IMR-90 (cell line): ENCODE measurements at regions not wholly inside any gene's neighbourhood (a gene's known extent, or its start where the extent isn't known, plus 50 kb on each side); places are given as distances from the start of the nearest gene placed in this dataset.

Experiments used
- ATAC-seq: fragments of 200-7000 bp; cut with Tn5 transposase; 2 replicates; pipeline ENCODE4 v1.9.1; 2020; ENCODE audit warnings: low read depth, mild to moderate bottlenecking, moderate library complexity
- BruUV-seq: library from RNA; stranded (reverse); fragments of 400-500 nt; replicated peaks from 2 replicates; lab custom pipeline; 2021; lab: Mats Ljungman, UMichigan
- CTCF ChIA-PET: fragments of 300-600 bp; formaldehyde crosslinking; extraction: SDS; loops from one replicate; lab custom pipeline; 2021; ENCODE audit warnings: antibody characterized with exemption; lab: Yijun Ruan, JAX
- POLR2A ChIA-PET: fragments of 300-600 bp; sonication (Branson Sonifier 250); formaldehyde crosslinking; loops from one replicate; lab custom pipeline; 2022; ENCODE audit warnings: antibody characterized with exemption; ENCODE audit not compliant: unreplicated experiment; lab: Charles Lee
- DNase-seq: peaks from one replicate; pipeline ENCODE4 v3.0.0; 2013
- H2AFZ ChIP-seq: replicated peaks from 2 replicates; pipeline ENCODE3; 2013; ENCODE audit warnings: low read length, mild to moderate bottlenecking; ENCODE audit not compliant: poor library complexity
- H2AK5ac ChIP-seq: 2 replicates; pipeline ENCODE4 v1.6.1; 2013; ENCODE audit warnings: low read depth, low read length, inconsistent platforms
- H2AK9ac ChIP-seq: replicated peaks from 2 replicates; pipeline ENCODE3; 2013; ENCODE audit warnings: mild to moderate bottlenecking, low read depth, low read length, moderate library complexity; ENCODE audit not compliant: poor library complexity
- H2BK120ac ChIP-seq: 2 replicates; pipeline ENCODE4 v1.6.1; 2013; ENCODE audit warnings: low read depth, low read length, inconsistent platforms
- H2BK15ac ChIP-seq: 3 replicates; pipeline ENCODE4 v1.6.1; 2013; ENCODE audit warnings: low read depth, low read length, inconsistent platforms
- H2BK20ac ChIP-seq: 2 replicates; pipeline ENCODE4 v1.6.1; 2013; ENCODE audit warnings: low read depth, mild to moderate bottlenecking, inconsistent platforms, low read length, moderate library complexity
- H2BK5ac ChIP-seq: 2 replicates; pipeline ENCODE4 v1.6.1; 2013; ENCODE audit warnings: mild to moderate bottlenecking, low read depth, low read length, inconsistent platforms; ENCODE audit not compliant: poor library complexity, severe bottlenecking
- H3K14ac ChIP-seq: replicated peaks from 2 replicates; pipeline ENCODE4 v1.6.1; 2013; ENCODE audit warnings: low read depth, low read length, inconsistent platforms
- H3K18ac ChIP-seq: 2 replicates; pipeline ENCODE4 v1.6.1; 2013; ENCODE audit warnings: low read depth, low read length, control low read depth
- H3K23ac ChIP-seq: 2 replicates; pipeline ENCODE4 v1.6.1; 2013; ENCODE audit warnings: low read depth, low read length, inconsistent platforms
- H3K27ac ChIP-seq: 2 replicates; pipeline ENCODE4 v1.5.1; 2013; ENCODE audit warnings: mild to moderate bottlenecking, control low read depth, low read length; ENCODE audit not compliant: insufficient read depth
- H3K27me3 ChIP-seq: 2 replicates; pipeline ENCODE4 v1.6.1; 2013; ENCODE audit warnings: low read length; ENCODE audit not compliant: control insufficient read depth, insufficient read depth
- H3K36me3 ChIP-seq: 2 replicates; pipeline ENCODE4 v1.6.1; 2013; ENCODE audit warnings: low read length, mixed read lengths; ENCODE audit not compliant: control insufficient read depth, insufficient read depth
- H3K4ac ChIP-seq: 2 replicates; pipeline ENCODE4 v1.6.1; 2013; ENCODE audit warnings: low read depth, low read length, inconsistent platforms
- H3K4me1 ChIP-seq: 2 replicates; pipeline ENCODE4 v1.6.1; 2013; ENCODE audit warnings: low read length, mixed read lengths; ENCODE audit not compliant: control insufficient read depth, insufficient read depth
- H3K4me2 ChIP-seq: 2 replicates; pipeline ENCODE4 v1.6.1; 2013; ENCODE audit warnings: low read depth, mild to moderate bottlenecking, control low read depth, low read length, moderate library complexity
- H3K4me3 ChIP-seq: 2 replicates; pipeline ENCODE4 v1.5.1; 2013; ENCODE audit warnings: low read depth, mild to moderate bottlenecking, control low read depth, low read length, moderate library complexity; ENCODE audit not compliant: insufficient read depth
- H3K56ac ChIP-seq: 2 replicates; pipeline ENCODE4 v1.6.1; 2013; ENCODE audit warnings: low read length, inconsistent platforms; ENCODE audit not compliant: insufficient read depth; ENCODE audit errors: extremely low read depth
- H3K79me1 ChIP-seq, 2 experiments: 2 replicates each; pipeline ENCODE4 v1.6.1; 2013; ENCODE audit warnings: low read length in 2 of 2, inconsistent platforms in 1 of 2, low read depth in 1 of 2
- H3K9ac ChIP-seq: 2 replicates; pipeline ENCODE4 v1.6.1; 2013; ENCODE audit warnings: low read depth, low read length, control low read depth
- H3K9me1 ChIP-seq: 2 replicates; pipeline ENCODE4 v1.6.1; 2013; ENCODE audit warnings: low read length, inconsistent platforms; ENCODE audit not compliant: insufficient read depth
- H3K9me3 ChIP-seq: 2 replicates; pipeline ENCODE4 v1.6.1; 2013; ENCODE audit warnings: low read length; ENCODE audit not compliant: control insufficient read depth, insufficient read depth
- H4K20me1 ChIP-seq: 2 replicates; pipeline ENCODE4 v1.6.1; 2013; ENCODE audit warnings: low read length, inconsistent platforms; ENCODE audit not compliant: insufficient read depth
- H4K5ac ChIP-seq: 2 replicates; pipeline ENCODE4 v1.6.1; 2013; ENCODE audit warnings: mild to moderate bottlenecking, low read depth, low read length, control low read depth
- H4K8ac ChIP-seq, 2 experiments: 2 replicates each; pipeline ENCODE4 v1.6.1; 2013; ENCODE audit warnings: low read depth in 2 of 2, low read length in 2 of 2, control low read depth in 1 of 2, inconsistent platforms in 1 of 2
- H4K91ac ChIP-seq: 2 replicates; pipeline ENCODE4 v1.6.1; 2013; ENCODE audit warnings: low read depth, low read length, inconsistent platforms; ENCODE audit not compliant: insufficient read depth
- BHLHE40 ChIP-seq: fragments of 150-350 bp; IDR thresholded peaks from 2 replicates; pipeline ENCODE4 v1.6.1; 2016; ENCODE audit warnings: mild to moderate bottlenecking, low read depth, low read length
- CEBPB ChIP-seq: IDR thresholded peaks from 2 replicates; pipeline ENCODE4 v1.6.1; 2012; ENCODE audit warnings: low read depth, low read length, improper control_type of control experiment
- CTCF ChIP-seq: conservative IDR thresholded peaks from 2 replicates; pipeline ENCODE4 v1.5.1; 2012; ENCODE audit warnings: mild to moderate bottlenecking, low read depth, low read length, improper control_type of control experiment
- ELK1 ChIP-seq: fragments of 150-350 bp; IDR thresholded peaks from 2 replicates; pipeline ENCODE4 v1.6.1; 2016; ENCODE audit warnings: low read depth, mild to moderate bottlenecking, low read length, moderate library complexity, borderline replicate concordance
- FOS ChIP-seq: fragments of 150-350 bp; IDR thresholded peaks from 2 replicates; pipeline ENCODE4 v1.6.1; 2016; ENCODE audit warnings: low read depth, low read length
- MAFK ChIP-seq: IDR thresholded peaks from 2 replicates; pipeline ENCODE4 v1.6.1; 2012; ENCODE audit warnings: low read depth, low read length, improper control_type of control experiment
- MAZ ChIP-seq: IDR thresholded peaks from 2 replicates; pipeline ENCODE4 v1.6.1; 2012; ENCODE audit warnings: low read depth, mild to moderate bottlenecking, low read length, improper control_type of control experiment, moderate library complexity, borderline replicate concordance
- MXI1 ChIP-seq: IDR thresholded peaks from 2 replicates; pipeline ENCODE4 v1.6.1; 2012; ENCODE audit warnings: low read depth, mild to moderate bottlenecking, low read length, moderate library complexity, borderline replicate concordance
- NFE2L2 ChIP-seq: fragments of 150-350 bp; IDR thresholded peaks from 2 replicates; pipeline ENCODE4 v1.6.1; 2016; ENCODE audit warnings: low read depth, mild to moderate bottlenecking, low read length
- POLR2A ChIP-seq: IDR thresholded peaks from 2 replicates; pipeline ENCODE4 v1.6.1; 2012; ENCODE audit warnings: mild to moderate bottlenecking, low read depth, low read length
- RFX5 ChIP-seq: IDR thresholded peaks from 2 replicates; pipeline ENCODE4 v1.8.0; 2012; ENCODE audit warnings: low read depth, mild to moderate bottlenecking, low read length, moderate library complexity
- SMC3 ChIP-seq: fragments of 150-350 bp; IDR thresholded peaks from 2 replicates; pipeline ENCODE4 v1.6.1; 2016; ENCODE audit warnings: low read depth, mild to moderate bottlenecking, antibody characterized with exemption, low read length, moderate library complexity
- USF2 ChIP-seq: fragments of 150-350 bp; IDR thresholded peaks from 2 replicates; pipeline ENCODE4 v1.6.1; 2017; ENCODE audit warnings: mild to moderate bottlenecking, antibody characterized with exemption, low read length, low read depth
- WGBS, 2 experiments: methylation state at CpG; one replicate each; pipeline versions ENCODE4 v1.1.5 to v1.1.7; 2013; ENCODE audit warnings: missing lambda C conversion rate in 2 of 2; ENCODE audit not compliant: insufficient read length in 1 of 2; ENCODE audit errors: extremely low coverage in 2 of 2; 5-methylcytosine and 5-hydroxymethylcytosine counted together
- dilution Hi-C: fragments of 300-500 bp; cut with HindIII; formaldehyde crosslinking; loops from one replicate; pipeline ENCODE4 v1.14.3; 2018; ENCODE audit warnings: low sequenced_read_pairs; ENCODE audit not compliant: unreplicated experiment
- in situ Hi-C: fragments of 300-500 bp; cut with MboI; formaldehyde crosslinking; loops from 3 replicates; pipeline ENCODE4 v1.14.3; 2019; ENCODE audit warnings: low sequenced_read_pairs, inconsistent platforms, mixed read lengths
- intact Hi-C: fragments of 100-400 bp; cut with micrococcal nuclease; formaldehyde crosslinking; loops from 2 replicates; pipeline ENCODE4 v1.10.0; 2022

GRCh38 chr6:56749632-56750151 lies 107.0 kb upstream of the DST start:
- peak overlapping the region; percentile 9; the same call in 1 of the 2 replicates for H3K56ac ChIP-seq
- H2BK120ac ChIP-seq, result peak overlapping the region; percentile 84
- peak overlapping the region; percentile 69 for H3K27ac ChIP-seq
- peak overlapping the region; percentile 97 for H2BK5ac ChIP-seq
- H2BK15ac ChIP-seq, result peak overlapping the region; percentile 75; the same call in 2 of the 3 replicates
- CTCF ChIA-PET, result interaction anchor here (0.6 to 1.0 kb wide), 2 partner anchors 12 to 238 kb away, joined by 3 read pairs; no protein-coding TSS in a partner anchor
- H4K5ac ChIP-seq, result peak overlapping the region; percentile 59; the same call in 1 of the 2 replicates
- dilution Hi-C loops, result no loop called here
- H3K36me3 ChIP-seq, result no peaks in the 10 kb centered on the region
- in situ Hi-C loops, result no loop called here
- peak overlapping the region; percentile 91 for H2AK5ac ChIP-seq
- peak overlapping the region; percentile 85 for H4K91ac ChIP-seq
- no peaks in the 10 kb centered on the region for H3K9me3 ChIP-seq
- DNase-seq, result peak; percentile 89
- no peak overlapping the region for H3K4me3 ChIP-seq
- H3K23ac ChIP-seq, result peak overlapping the region; percentile 64
- H3K4me2 ChIP-seq, result peak overlapping the region; percentile 32; the same call in 1 of the 2 replicates
- POLR2A ChIA-PET, result no interaction called here
- peaks cover 18% of the 10 kb centered on the region for H4K20me1 ChIP-seq
- peaks cover 12% of the 10 kb centered on the region for H3K9me1 ChIP-seq
- peak; percentile 64 for ATAC-seq
- whole genome bisulfite sequencing, 2 experiments, result no CpG with 5 or more reads among the region's 3 CpGs
- H2AFZ ChIP-seq, result no peak overlapping the region
- H3K4ac ChIP-seq, result peak overlapping the region; percentile 89
- H3K79me1 ChIP-seq, result peaks cover 16 to 61% of the 10 kb centered on the region in 2 experiments; a peak in 3 of 4 replicates
- H3K4me1 ChIP-seq, result peaks cover 23% of the 10 kb centered on the region
- TF ChIP-seq RFX5 (no peak), MAFK (no peak), POLR2A (no peak), USF2 (peak; percentile 53), CTCF (no peak), MXI1 (no peak), SMC3 (no peak), NFE2L2 (no peak), MAZ (no peak), FOS (peak; percentile 75), ELK1 (no peak), BHLHE40 (0 out of 2 replicates have a peak, but pooled peaks have one; percentile 13), CEBPB (no peak)
- intact Hi-C loops, result no loop called here
- H2AK9ac ChIP-seq, result peak overlapping the region; percentile 93
- H3K14ac ChIP-seq, result peak overlapping the region; percentile 87
- H3K18ac ChIP-seq, result peak overlapping the region; percentile 78
- peak overlapping the region; percentile 3 to 73; a peak in 2 of 4 replicates for H4K8ac ChIP-seq
- H3K27me3 ChIP-seq, result no peaks in the 10 kb centered on the region
- H2BK20ac ChIP-seq, result peak overlapping the region; percentile 47; the same call in 1 of the 2 replicates
- no peak overlapping the region for H3K9ac ChIP-seq
- BruUV-seq, result no TSS peak
